ENCODE measurements at regions not wholly inside any gene's neighbourhood (a gene's known extent, or its start where the extent isn't known, plus 50 kb on each side); places are given as distances from the start of the nearest gene placed in this dataset.

- H3K27ac ChIP-seq, result no peak overlapping the region
- WGBS, 4 donors, result 61 to 70% (median 64%) methylated on average over 2 to 10 of the region's 10 CpGs
- no peak for TF ChIP-seq POLR2A (IDR thresholded peaks at IDR 0.05)
- no peak for TF ChIP-seq CTCF (IDR thresholded peaks at IDR 0.05)
- H3K4me1 ChIP-seq (replicated peaks in 1 of 2), result no peaks in the 10 kb centered on the region
- H3K4me3 ChIP-seq, result no peak overlapping the region
- no peaks in the 10 kb centered on the region for H3K36me3 ChIP-seq (replicated peaks in 1 of 2)
- intact Hi-C loops (cut with DNase I), result no loop called here
- no peak for DNase-seq
- H3K27me3 ChIP-seq, result peaks cover 15% of the 10 kb centered on the region
- H3K9me3 ChIP-seq (replicated peaks in 1 of 3), result no peaks in the 10 kb centered on the region
Observed at GRCh38 chr4:1558205-1558604, 125.9 kb downstream of the FAM53A start.

- H3K9me3 ChIP-seq (replicated peaks in 1 of 3), result no peaks in the 10 kb centered on the region
- no peak for DNase-seq
- H3K27ac ChIP-seq, result no peak overlapping the region
- TF ChIP-seq POLR2A (IDR thresholded peaks at IDR 0.05), result no peak
- no peak for TF ChIP-seq CTCF (IDR thresholded peaks at IDR 0.05)
- peaks cover 11% of the 10 kb centered on the region for H3K27me3 ChIP-seq
- H3K36me3 ChIP-seq (replicated peaks in 1 of 2), result no peaks in the 10 kb centered on the region
- H3K4me1 ChIP-seq (replicated peaks in 1 of 2), result no peaks in the 10 kb centered on the region
- no peak overlapping the region for H3K4me3 ChIP-seq
- intact Hi-C loops (cut with DNase I), result no loop called here
- 61 to 71% (median 68%) methylated on average over 11 to 13 of the region's 13 CpGs for WGBS, 4 donors
Observed at GRCh38 chr4:1557221-1557597, 126.9 kb downstream of the FAM53A start.

- intact Hi-C loops (cut with DNase I), result no loop called here
- DNase-seq, result no peak
- H3K27me3 ChIP-seq, result peaks cover 8% of the 10 kb centered on the region
- H3K4me1 ChIP-seq (replicated peaks in 1 of 2), result no peaks in the 10 kb centered on the region
- H3K36me3 ChIP-seq (replicated peaks in 1 of 2), result no peaks in the 10 kb centered on the region
- H3K4me3 ChIP-seq, result no peak overlapping the region
- TF ChIP-seq POLR2A (IDR thresholded peaks at IDR 0.05) (no peak), CTCF (IDR thresholded peaks at IDR 0.05) (no peak)
- no peak overlapping the region for H3K27ac ChIP-seq
- WGBS, 4 donors, result 26 to 46% (median 29%) methylated on average over 22 to 31 of the region's 31 CpGs
- H3K9me3 ChIP-seq (replicated peaks in 1 of 3), result no peaks in the 10 kb centered on the region
Observed at GRCh38 chr4:1556541-1557220, 127.4 kb downstream of the FAM53A start.

GRCh38 chr4:1554876-1555265 is 129.2 kb downstream of the FAM53A start:
- Histone ChIP-seq H3K4me3 (no peak overlapping the region), H3K27ac (no peak overlapping the region), H3K27me3 (no peaks in the 10 kb centered on the region), H3K4me1 (replicated peaks in 1 of 2) (no peaks in the 10 kb centered on the region), H3K36me3 (replicated peaks in 1 of 2) (no peaks in the 10 kb centered on the region), H3K9me3 (replicated peaks in 1 of 3) (no peaks in the 10 kb centered on the region)
- intact Hi-C loops (cut with DNase I), result no loop called here
- no peak for DNase-seq
- 75 to 89% (median 86%) methylated on average over 7 to 16 of the region's 16 CpGs for WGBS, 4 donors
- TF ChIP-seq POLR2A (IDR thresholded peaks at IDR 0.05), result no peak
- no peak for TF ChIP-seq CTCF (IDR thresholded peaks at IDR 0.05)
